ENCODE measurements at regions not wholly inside any gene's neighbourhood (a gene's known extent, or its start where the extent isn't known, plus 50 kb on each side); places are given as distances from the start of the nearest gene placed in this dataset.

DNA sequence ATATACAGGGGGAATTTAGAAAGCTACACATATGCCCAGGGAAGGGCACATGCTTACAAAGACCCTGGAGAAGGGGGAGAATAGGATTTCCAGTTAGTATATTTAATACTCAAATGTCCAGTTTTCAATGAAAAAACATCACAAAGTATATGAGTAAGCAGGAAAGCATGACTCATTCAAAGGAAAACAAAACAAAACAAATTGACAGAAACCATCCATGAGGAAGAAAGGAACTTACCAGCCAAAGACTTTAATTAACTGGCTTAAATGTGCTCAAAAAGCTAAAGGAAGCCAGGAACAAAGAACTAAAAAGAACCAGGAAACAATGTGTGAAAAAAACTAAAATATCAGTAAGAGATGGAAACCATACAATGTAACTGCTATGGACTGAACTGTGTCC lies 716.2 kb upstream of the ARGLU1 start:
- intact Hi-C loops (cut with micrococcal nuclease) (loop anchor here (1.0 to 2.0 kb wide), 3 partner anchors 8 to 86 kb away; no protein-coding TSS in a partner anchor), dilution Hi-C loops (cut with MboI; ENCODE audit: extremely low pct_ligation_motif_present, low sequenced_read_pairs) (no loop called here)
- ChIA-PET CTCF (interaction anchor here (1.5 kb wide), 1 partner anchor 8 kb away, joined by 3 read pairs; no protein-coding TSS in a partner anchor), POLR2A (no interaction called here)
- Histone ChIP-seq H4K20me1 (replicated peaks; ENCODE audit: control insufficient read depth, extremely low read depth, insufficient read depth, low read length) (no peaks in the 10 kb centered on the region), H3K9me1 (replicated peaks; ENCODE audit: control insufficient read depth, extremely low read depth, insufficient read depth, low read length) (no peaks in the 10 kb centered on the region), H3K4me1 (ENCODE audit: control insufficient read depth, extremely low read depth, insufficient read depth, low read length) (peaks cover 11% of the 10 kb centered on the region), H3K79me2 (ENCODE audit: control insufficient read depth, insufficient read depth, low read length) (no peaks in the 10 kb centered on the region), H3K36me3 (ENCODE audit: control insufficient read depth in 2 of 2, extremely low read depth in 1 of 2, insufficient read depth in 2 of 2, low read length in 2 of 2) (no peaks in the 10 kb centered on the region), H3K4me2 (ENCODE audit: insufficient read depth, low read length) (peak overlapping the region; percentile 53), H3K27me3 (ENCODE audit: control insufficient read depth in 2 of 2, insufficient read depth in 2 of 2, low read length in 2 of 2) (no peaks in the 10 kb centered on the region), H2AFZ (ENCODE audit: low read depth, low read length) (peak overlapping the region; percentile 32), H3K27ac (ENCODE audit: insufficient read depth, low read depth, low read length) (peak overlapping the region; percentile 93), H3K9ac (replicated peaks; ENCODE audit: extremely low read depth, insufficient read depth, low read length) (peak overlapping the region; percentile 25), H3K9me3 (replicated peaks; ENCODE audit: control insufficient read depth, insufficient read depth, low read length) (no peaks in the 10 kb centered on the region), H3K4me3 (replicated peaks in 1 of 3; ENCODE audit: insufficient read depth in 1 of 3, low read depth in 1 of 3, low read length in 3 of 3) (no peak overlapping the region)
- TF ChIP-seq, protein P1, sequence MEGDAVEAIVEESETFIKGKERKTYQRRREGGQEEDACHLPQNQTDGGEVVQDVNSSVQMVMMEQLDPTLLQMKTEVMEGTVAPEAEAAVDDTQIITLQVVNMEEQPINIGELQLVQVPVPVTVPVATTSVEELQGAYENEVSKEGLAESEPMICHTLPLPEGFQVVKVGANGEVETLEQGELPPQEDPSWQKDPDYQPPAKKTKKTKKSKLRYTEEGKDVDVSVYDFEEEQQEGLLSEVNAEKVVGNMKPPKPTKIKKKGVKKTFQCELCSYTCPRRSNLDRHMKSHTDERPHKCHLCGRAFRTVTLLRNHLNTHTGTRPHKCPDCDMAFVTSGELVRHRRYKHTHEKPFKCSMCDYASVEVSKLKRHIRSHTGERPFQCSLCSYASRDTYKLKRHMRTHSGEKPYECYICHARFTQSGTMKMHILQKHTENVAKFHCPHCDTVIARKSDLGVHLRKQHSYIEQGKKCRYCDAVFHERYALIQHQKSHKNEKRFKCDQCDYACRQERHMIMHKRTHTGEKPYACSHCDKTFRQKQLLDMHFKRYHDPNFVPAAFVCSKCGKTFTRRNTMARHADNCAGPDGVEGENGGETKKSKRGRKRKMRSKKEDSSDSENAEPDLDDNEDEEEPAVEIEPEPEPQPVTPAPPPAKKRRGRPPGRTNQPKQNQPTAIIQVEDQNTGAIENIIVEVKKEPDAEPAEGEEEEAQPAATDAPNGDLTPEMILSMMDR (IDR thresholded peaks at IDR 0.05; ENCODE audit: extremely low read depth in 1 of 2, insufficient read depth in 1 of 2, low read depth in 1 of 2, low read length in 2 of 2), result no peak
- TF ChIP-seq GATA2 (IDR thresholded peaks at IDR 0.05; ENCODE audit: insufficient read depth, insufficient read length, low read depth, low read length), result no peak
- TF ChIP-seq FOS (IDR thresholded peaks at IDR 0.05; ENCODE audit: borderline replicate concordance, insufficient read depth, low read length), result peak; percentile 73
- TF ChIP-seq, protein P2, sequence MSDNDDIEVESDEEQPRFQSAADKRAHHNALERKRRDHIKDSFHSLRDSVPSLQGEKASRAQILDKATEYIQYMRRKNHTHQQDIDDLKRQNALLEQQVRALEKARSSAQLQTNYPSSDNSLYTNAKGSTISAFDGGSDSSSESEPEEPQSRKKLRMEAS (IDR thresholded peaks at IDR 0.05; ENCODE audit: insufficient read depth, insufficient read length), result no peak
- peak; percentile 97 for TF ChIP-seq JUN (IDR thresholded peaks at IDR 0.05; ENCODE audit: borderline replicate concordance, insufficient read depth, insufficient read length, low read depth)
- TF ChIP-seq POLR2A (IDR thresholded peaks at IDR 0.05; ENCODE audit: low read depth, low read length), result no peak
- TF ChIP-seq MYC (IDR thresholded peaks at IDR 0.05; ENCODE audit: low read depth, low read length), result no peak
- no peak for TF ChIP-seq POLR2AphosphoS5 (IDR thresholded peaks at IDR 0.05; ENCODE audit: insufficient read depth, low read depth, low read length)
- DNase-seq (ENCODE audit: low read depth, low spot score) (peak; percentile 83), FAIRE-seq (peak; percentile 72)
- BruUV-seq (replicated peaks), result no TSS peak
